IPS-18a (cell line): ENCODE measurements at regions not wholly inside any gene's neighbourhood (a gene's known extent, or its start where the extent isn't known, plus 50 kb on each side); places are given as distances from the start of the nearest gene placed in this dataset.

Source experiments
- H3K27ac ChIP-seq: one replicate; pipeline ENCODE4 v1.5.1; 2013; ENCODE audit warnings: low read length
- H3K27me3 ChIP-seq: one replicate; pipeline ENCODE4 v1.6.1; 2013; ENCODE audit warnings: mild to moderate bottlenecking, low read length; ENCODE audit not compliant: control insufficient read depth, insufficient read depth
- H3K36me3 ChIP-seq: one replicate; pipeline ENCODE4 v1.6.1; 2013; ENCODE audit warnings: low read depth, low read length; ENCODE audit not compliant: control insufficient read depth
- H3K4me1 ChIP-seq: one replicate; pipeline ENCODE4 v1.6.1; 2013; ENCODE audit warnings: low read depth, low read length; ENCODE audit not compliant: control insufficient read depth
- H3K4me3 ChIP-seq: one replicate; pipeline ENCODE4 v1.5.1; 2013; ENCODE audit warnings: low read length
- H3K9ac ChIP-seq: one replicate; pipeline ENCODE4 v1.6.1; 2013; ENCODE audit warnings: mild to moderate bottlenecking, low read length, moderate library complexity
- H3K9me3 ChIP-seq: one replicate; pipeline ENCODE4 v1.6.1; 2013; ENCODE audit warnings: low read depth, low read length; ENCODE audit not compliant: control insufficient read depth

GRCh38 chr14:101185946-101186345 is 282.4 kb upstream of the RTL1 start:
- Histone ChIP-seq H3K4me3 (no peak overlapping the region), H3K4me1 (peaks cover 7% of the 10 kb centered on the region), H3K27ac (no peak overlapping the region), H3K9me3 (no peaks in the 10 kb centered on the region), H3K36me3 (no peaks in the 10 kb centered on the region), H3K27me3 (no peaks in the 10 kb centered on the region), H3K9ac (no peak overlapping the region)

- Histone ChIP-seq H3K27me3 (no peaks in the 10 kb centered on the region), H3K27ac (no peak overlapping the region), H3K36me3 (no peaks in the 10 kb centered on the region), H3K9ac (no peak overlapping the region), H3K4me3 (no peak overlapping the region), H3K4me1 (peaks cover 7% of the 10 kb centered on the region), H3K9me3 (no peaks in the 10 kb centered on the region)
Observed at GRCh38 chr14:101186544-101186943, 283.0 kb upstream of the RTL1 start.

- Histone ChIP-seq H3K36me3 (no peaks in the 10 kb centered on the region), H3K4me1 (peaks cover 7% of the 10 kb centered on the region), H3K9ac (no peak overlapping the region), H3K4me3 (no peak overlapping the region), H3K27me3 (no peaks in the 10 kb centered on the region), H3K27ac (no peak overlapping the region), H3K9me3 (no peaks in the 10 kb centered on the region)
Observed at GRCh38 chr14:101186992-101187815, 283.7 kb upstream of the RTL1 start.

- H3K9ac ChIP-seq = no peak overlapping the region
- H3K4me3 ChIP-seq = no peak overlapping the region
- H3K36me3 ChIP-seq = no peaks in the 10 kb centered on the region
- no peaks in the 10 kb centered on the region for H3K27me3 ChIP-seq
- H3K4me1 ChIP-seq = peaks cover 7% of the 10 kb centered on the region
- no peaks in the 10 kb centered on the region for H3K9me3 ChIP-seq
- no peak overlapping the region for H3K27ac ChIP-seq
Observed at GRCh38 chr14:101187816-101188570, 284.5 kb upstream of the RTL1 start.

- H3K36me3 ChIP-seq = no peaks in the 10 kb centered on the region
- H3K9me3 ChIP-seq = no peaks in the 10 kb centered on the region
- H3K27ac ChIP-seq = no peak overlapping the region
- no peaks in the 10 kb centered on the region for H3K27me3 ChIP-seq
- peaks cover 5% of the 10 kb centered on the region for H3K4me1 ChIP-seq
- no peak overlapping the region for H3K9ac ChIP-seq
- H3K4me3 ChIP-seq = no peak overlapping the region
Observed at GRCh38 chr14:101188571-101188915, 285.0 kb upstream of the RTL1 start.

- Histone ChIP-seq H3K27ac (no peak overlapping the region), H3K9ac (no peak overlapping the region)
Observed at GRCh38 chr14:101189266-101189665, 285.7 kb upstream of the RTL1 start.

GRCh38 chr14:101189962-101190560 is 286.5 kb upstream of the RTL1 start:
- H3K9me3 ChIP-seq = no peaks in the 10 kb centered on the region
- H3K9ac ChIP-seq = no peak overlapping the region
- no peaks in the 10 kb centered on the region for H3K36me3 ChIP-seq
- H3K4me1 ChIP-seq = peaks cover 9% of the 10 kb centered on the region
- H3K4me3 ChIP-seq = no peak overlapping the region
- no peaks in the 10 kb centered on the region for H3K27me3 ChIP-seq
- no peak overlapping the region for H3K27ac ChIP-seq

More at GRCh38 chr14:101189266-101189665, 285.7 kb upstream of the RTL1 start:
- H3K36me3 ChIP-seq = no peaks in the 10 kb centered on the region
- no peak overlapping the region for H3K4me3 ChIP-seq
- H3K27me3 ChIP-seq = no peaks in the 10 kb centered on the region
- H3K4me1 ChIP-seq = peaks cover 7% of the 10 kb centered on the region
- no peaks in the 10 kb centered on the region for H3K9me3 ChIP-seq

- Histone ChIP-seq H3K9ac (no peak overlapping the region), H3K4me1 (peaks cover 9% of the 10 kb centered on the region), H3K27ac (no peak overlapping the region), H3K4me3 (no peak overlapping the region), H3K27me3 (no peaks in the 10 kb centered on the region), H3K36me3 (no peaks in the 10 kb centered on the region), H3K9me3 (no peaks in the 10 kb centered on the region)
Observed at GRCh38 chr14:101191101-101191720, 287.7 kb upstream of the RTL1 start.

GRCh38 chr14:101191721-101192660 is 288.5 kb upstream of the RTL1 start:
- H3K4me1 ChIP-seq = peaks cover 9% of the 10 kb centered on the region
- H3K27me3 ChIP-seq = no peaks in the 10 kb centered on the region
- H3K27ac ChIP-seq = no peak overlapping the region
- H3K4me3 ChIP-seq = no peak overlapping the region
- H3K36me3 ChIP-seq = no peaks in the 10 kb centered on the region
- no peaks in the 10 kb centered on the region for H3K9me3 ChIP-seq
- no peak overlapping the region for H3K9ac ChIP-seq

- Histone ChIP-seq H3K4me3 (no peak overlapping the region), H3K36me3 (no peaks in the 10 kb centered on the region), H3K27me3 (no peaks in the 10 kb centered on the region), H3K27ac (no peak overlapping the region), H3K4me1 (peaks cover 9% of the 10 kb centered on the region), H3K9ac (no peak overlapping the region), H3K9me3 (no peaks in the 10 kb centered on the region)
Observed at GRCh38 chr14:101192661-101193000, 289.1 kb upstream of the RTL1 start.
